CD4-positive, alpha-beta T cell treated with Interleukin-6 for 4 hours (primary cell): ENCODE measurements at regions not wholly inside any gene's neighbourhood (a gene's known extent, or its start where the extent isn't known, plus 50 kb on each side); places are given as distances from the start of the nearest gene placed in this dataset.

ENCODE experiments used
- DNase-seq: peaks from one replicate; pipeline ENCODE4 v3.0.0-alpha.2; 2020; ENCODE audit warnings: mixed read lengths

DNA sequence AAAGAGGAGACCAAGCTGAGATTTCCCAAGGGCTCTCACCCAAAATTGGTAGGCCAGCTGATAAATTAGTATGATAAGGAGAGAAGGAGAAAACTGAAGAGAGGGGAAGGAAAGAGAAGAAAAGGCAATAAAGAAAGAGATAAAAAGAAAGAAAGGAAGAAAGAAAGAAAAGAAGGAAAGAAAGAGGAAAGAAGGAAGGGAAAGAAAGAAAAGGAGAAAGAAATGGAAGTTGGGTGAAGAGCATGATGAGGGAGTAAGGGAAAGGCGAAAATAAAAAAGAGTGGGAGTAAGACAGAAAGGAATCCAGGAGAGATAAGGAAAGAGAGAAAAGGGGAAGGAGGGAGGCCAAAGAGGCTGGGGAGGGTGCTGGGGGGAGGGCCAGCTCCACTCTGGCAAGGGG is 95.4 kb downstream of the MRM1 start:
- no peak for DNase-seq

DNA sequence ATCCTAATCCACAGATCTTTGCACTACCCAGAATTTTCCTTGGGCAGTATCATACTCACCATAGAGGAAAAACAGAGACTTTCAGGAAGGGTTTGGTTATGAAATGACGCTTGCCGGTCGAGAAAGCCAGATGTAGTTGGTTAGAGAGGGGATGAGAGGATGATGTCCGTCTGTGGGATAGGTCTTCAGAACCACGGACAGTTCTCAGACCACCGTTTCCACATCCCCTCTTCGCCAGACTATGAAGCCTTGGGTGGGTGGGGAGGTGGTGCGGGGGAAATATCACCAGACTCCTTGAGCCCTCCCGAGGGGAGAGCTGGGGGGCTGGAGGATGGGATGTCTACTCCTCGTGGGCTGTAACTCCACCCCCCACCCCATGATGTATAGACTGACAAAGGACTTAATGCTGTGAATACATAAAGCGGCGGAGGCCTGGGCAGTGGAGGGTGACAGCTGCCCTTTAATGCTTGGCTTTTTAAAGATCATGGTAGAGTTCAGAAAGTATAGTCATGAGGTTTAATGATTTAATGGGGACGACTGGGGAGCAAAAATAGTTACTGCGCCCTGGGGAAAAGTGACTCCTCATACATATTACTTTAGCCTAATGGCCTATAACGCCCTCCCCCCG is 96.6 kb downstream of the MRM1 start:
- no peak for DNase-seq

DNA sequence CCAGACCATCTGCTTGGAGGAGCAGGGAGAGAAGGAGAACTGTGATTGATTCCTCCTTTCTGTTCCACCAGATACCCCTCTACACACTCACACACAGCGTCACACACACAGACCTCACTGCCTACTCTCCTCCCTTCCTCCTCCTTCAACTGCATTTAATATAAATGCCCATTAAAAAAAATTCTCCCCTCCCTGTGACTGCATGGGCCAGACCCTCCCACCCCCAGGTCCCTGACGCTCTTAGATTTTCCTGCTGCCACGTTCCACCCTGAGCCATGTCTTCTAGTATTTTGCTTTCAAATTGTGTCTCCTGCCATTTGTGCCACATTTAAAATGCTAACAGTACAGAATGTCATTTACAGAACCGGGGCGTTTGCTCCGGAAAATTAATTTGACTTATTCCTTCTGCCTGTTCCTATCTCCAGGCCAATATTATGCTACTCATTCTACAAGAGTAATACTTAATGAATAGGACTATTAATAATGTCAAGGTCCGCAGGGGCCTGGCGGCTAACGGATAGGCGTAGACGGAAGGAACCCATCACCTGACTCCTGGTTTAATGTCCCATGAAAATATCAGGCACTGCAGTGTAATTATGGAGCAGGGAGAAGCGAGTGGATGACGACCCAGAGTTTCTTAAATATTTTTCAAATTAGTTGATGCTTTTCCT is 100.2 kb downstream of the MRM1 start:
- DNase-seq, result no peak

GRCh38 chr17:36702636-36703035 is 101.3 kb downstream of the MRM1 start:
- DNase-seq, result no peak

DNA sequence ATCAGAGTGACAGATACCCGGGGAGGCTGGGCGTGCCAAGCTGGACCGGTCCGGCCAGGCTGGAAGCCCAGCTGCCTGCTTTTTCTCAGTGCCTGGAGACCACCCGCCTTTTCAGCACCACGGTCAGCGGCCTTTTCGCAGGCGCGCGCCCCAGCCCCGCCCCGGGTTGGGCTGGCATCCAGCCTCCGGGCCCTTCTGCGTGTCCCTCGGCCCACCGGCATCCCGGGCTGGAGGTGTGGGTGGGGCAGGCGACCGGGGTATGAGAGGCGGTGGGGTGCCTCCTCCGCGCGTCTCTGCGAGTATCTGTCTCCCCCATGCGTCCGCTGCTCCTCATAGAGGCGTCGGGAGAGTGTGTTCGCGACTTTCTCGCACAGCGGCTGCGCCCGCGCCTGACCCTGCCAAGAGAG is 102.5 kb downstream of the MRM1 start:
- peak; percentile 51 for DNase-seq

- DNase-seq, result no peak
Measured at GRCh38 chr17:36705283-36705795, 104.0 kb downstream of the MRM1 start.

DNA sequence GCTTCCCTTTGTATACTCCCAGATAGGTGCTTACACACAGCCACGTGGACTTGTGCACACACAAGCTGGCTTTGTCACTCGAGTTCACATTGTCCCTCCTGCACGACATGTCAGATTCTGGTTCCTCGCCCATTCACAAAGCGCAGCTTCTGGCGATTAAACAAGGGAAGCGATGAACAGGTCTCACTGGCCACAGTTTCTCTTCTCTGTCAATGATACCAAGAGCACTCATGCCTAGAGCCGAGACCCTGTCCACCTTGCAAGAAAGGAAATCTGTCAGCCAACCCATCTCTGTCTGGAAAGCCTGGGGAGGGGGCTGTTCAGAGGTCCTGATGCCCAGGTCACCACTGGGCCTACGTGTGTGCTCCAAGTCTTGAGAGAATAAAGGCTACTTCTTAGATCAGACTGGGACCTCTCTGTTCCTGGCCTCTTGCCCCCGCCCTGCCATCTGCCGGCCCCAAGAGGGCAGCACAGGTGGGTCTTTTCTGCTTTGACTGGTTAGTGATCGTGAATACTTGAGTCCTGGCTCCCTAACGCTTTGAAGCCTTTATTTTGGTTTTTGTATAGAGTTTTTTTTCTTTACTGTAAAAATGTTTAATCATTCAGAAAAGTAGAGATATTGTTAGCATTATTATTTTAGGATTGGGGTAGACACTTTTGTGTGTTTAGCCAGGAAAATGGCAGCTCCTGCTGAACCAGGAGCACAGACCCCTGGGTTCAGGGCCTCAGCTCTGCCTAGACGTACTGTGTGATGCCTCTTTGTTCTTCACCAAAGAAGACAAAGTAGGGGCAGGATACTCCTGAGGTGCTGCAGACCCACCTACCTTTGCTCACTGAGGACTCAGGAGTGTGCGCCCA is 104.7 kb downstream of the MRM1 start:
- peak; percentile 58 for DNase-seq

DNA sequence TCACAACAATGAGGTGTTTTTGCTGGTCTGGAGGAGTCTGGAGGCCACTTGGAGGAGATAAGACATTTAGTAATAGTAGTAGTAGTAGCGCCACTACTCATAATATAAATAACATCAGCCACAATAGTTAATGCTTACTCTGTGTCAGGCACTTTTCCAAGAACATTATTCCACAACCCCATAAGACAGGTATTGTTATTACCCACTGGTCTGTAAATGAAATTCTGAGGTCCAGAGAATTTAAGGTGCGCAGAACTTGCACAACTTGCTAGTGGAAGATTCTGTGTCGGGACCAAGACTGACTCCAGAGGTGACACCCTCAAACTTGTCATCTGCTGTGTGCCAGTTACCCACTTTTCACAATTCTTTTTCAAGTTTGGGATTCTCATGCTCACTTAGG is 106.5 kb downstream of the MRM1 start:
- DNase-seq, result no peak

GRCh38 chr17:36714789-36715188 is 113.4 kb downstream of the MRM1 start:
- DNase-seq, result no peak

DNA sequence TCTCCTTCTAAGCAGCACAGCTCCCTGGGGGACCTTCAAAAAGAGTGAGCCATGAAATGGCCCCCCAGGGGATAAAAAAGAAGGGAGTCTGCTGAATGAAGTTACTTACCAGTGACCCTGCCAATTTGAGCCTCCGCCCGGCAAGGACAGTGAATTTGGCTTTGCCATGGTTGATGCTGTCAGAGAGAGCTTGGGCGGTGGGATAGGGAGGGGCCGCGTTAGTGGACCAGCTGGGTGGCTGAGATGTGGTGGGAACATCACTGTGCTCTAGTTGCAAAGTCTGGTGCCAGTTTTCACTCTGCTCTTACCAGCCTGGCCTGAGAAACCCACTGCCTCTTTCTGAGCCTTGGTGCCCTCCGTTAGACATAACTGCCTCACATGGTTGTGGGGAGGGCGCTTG is 114.6 kb downstream of the MRM1 start:
- no peak for DNase-seq

GRCh38 chr17:36717088-36717487 is 115.7 kb downstream of the MRM1 start:
- DNase-seq, result no peak

GRCh38 chr17:36720131-36720530 is 118.7 kb downstream of the MRM1 start:
- DNase-seq, result no peak

- peak; percentile 7 for DNase-seq
Measured at GRCh38 chr17:36721560-36722120, 120.3 kb downstream of the MRM1 start.

DNA sequence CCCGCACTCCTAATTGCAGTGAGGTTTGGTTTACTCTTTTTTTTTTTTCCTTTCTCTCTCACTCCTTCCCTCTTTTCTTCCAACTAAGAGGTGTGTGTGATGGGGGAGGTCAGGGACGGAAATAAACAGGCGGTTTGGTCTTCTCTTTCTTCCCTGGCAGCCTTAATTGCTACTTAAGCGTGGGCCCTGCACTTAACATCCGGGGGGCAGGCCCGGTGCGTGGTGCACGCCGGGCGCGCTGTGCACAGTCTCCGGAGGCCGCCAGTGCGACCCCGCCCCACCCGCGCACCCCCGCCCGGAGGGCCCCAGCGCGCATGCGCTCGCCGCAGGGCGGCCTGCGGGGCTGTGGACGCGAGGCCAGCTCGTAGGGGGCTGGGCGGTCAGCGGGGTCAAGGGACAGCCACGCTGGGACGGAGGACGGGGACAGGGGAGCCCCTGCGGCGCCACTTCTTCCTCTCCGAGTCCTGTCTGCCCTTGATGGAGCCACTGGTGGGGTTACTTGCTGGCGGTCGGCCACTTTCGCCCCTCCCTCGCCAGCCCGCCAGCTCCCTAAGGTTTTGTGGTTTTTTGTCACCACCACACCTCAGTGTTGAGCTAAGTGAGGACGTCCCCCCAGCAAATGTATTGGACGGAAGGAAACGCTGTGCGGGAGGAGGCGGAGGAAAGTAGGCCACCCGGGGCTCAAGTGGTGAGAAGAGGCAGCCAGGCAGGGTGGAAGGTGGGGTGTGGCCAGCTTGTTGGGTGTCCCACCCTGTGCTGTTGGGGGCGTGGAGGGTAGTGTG is 120.9 kb downstream of the MRM1 start:
- peak; percentile 89 for DNase-seq

GRCh38 chr17:36722903-36723263 is 121.5 kb downstream of the MRM1 start:
- no peak for DNase-seq

DNA sequence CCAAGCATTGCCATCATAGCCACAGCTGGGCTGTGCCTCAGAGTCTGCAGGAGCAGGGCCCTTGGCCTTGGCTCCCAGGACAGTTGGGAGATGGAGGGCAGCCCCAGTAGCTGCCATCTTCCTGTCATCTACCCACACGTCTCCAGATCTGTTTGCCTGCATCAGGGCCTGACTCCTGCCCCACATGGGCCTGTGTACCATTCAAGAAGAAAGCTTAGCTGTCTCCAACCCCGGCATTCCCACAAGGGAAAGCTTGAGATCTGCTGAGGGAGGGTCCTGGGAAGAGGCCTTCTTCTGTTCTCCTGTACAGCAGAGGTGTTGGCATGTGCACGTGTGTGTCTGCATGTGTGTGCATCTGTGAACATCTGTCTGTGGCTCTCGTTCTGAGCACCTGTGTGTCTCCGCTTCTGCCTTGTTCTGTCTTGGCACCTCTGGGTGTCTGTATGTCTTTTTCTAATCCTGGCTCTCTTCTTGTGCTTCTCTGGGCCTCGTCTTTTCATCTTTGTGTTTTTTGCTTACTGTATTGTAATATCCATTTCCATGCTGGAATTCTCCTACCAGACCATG is 122.2 kb downstream of the MRM1 start:
- DNase-seq, result no peak

- no peak for DNase-seq
Measured at GRCh38 chr17:36726199-36726598, 124.8 kb downstream of the MRM1 start.

DNA sequence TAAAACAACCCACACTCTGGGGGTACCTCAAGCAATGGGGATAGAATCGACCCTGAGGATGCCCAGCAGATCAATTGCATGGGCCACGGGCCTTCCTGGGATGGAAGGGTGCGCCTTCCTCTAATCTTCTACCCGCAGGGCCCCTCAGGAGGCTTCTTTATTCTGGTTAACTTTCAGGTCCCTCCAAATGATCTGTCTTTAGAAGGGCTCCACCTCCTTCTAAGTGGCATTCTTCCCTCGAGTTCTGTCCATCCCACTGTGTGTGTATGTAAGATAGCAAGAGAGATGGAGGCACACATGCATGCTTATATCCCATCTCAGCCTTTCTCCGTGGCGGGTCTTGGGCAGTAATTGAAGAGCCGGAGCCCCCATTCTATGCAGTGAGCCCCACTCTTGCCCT is 125.7 kb downstream of the MRM1 start:
- DNase-seq, result no peak

DNA sequence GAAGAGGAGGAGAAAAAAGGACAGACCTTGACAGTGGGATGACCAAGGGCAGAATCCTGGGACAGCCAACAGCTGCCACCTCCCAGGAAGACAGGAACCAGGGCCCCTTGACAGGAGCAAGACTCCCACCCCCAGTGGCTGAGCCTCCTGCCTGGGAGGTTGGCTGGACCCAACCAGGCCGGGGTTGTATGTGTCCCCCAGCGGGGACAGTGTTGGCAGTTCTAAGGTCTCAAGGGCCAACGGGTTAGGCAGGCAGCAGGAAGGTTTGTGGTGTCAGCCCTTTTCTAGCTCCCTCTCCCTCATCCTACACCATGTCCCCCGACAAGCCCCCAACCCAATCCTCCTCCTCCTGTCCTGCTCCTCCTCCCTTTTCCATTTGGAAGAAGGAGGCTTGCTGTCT is 126.2 kb downstream of the MRM1 start:
- DNase-seq, result no peak

DNA sequence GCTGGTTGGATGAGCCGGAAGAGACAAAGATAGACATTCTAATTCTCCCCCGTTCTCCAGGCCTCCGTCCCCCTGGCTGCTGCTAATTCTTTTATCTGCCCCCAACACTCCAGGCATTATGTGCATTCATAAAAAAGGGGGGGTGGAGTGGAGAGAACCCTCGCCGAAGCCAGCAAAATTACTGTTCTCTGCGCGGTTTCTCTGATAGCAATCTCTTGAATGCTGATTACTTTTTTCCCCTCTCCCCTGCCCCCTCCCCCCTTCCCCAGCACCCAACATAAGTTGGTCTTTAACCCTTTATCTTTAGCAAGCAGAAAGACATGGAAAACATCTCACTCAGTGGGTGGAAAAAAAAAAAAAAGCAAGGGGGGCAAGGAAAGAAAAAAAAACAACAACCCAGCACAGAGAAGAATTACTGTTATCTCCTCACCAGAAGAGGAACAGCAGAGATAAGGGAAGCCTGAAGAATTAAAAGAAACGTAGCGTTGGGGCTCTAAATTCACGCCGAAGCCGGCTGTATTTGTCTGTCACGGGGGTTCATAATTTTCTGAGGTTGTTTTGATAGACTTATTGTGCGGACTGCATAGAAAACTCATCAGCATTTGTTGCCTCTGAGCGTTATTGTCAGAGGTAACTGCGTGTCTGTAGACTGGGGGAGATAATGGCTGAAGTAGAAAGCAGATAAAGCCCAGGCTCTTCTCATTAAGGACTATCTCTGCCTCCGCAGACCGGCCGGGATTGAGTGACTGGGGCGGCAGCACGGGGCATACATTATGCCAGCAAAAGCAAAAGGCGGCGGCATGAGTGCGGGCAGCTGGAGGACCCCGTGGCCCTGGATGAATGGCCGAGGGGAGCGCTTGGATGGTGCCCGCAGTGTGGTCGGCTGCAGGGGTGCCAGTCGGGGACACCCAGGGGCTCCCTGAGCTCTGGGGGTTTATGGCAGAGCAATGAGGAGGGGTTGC is 126.9 kb downstream of the MRM1 start:
- DNase-seq, result peak; percentile 34
